H1 (cell line): ENCODE measurements at regions not wholly inside any gene's neighbourhood (a gene's known extent, or its start where the extent isn't known, plus 50 kb on each side); places are given as distances from the start of the nearest gene placed in this dataset.

Source experiments
- BACH1 ChIP-seq: IDR thresholded peaks from 2 replicates; pipeline ENCODE4 v1.6.1; 2012; ENCODE audit warnings: low read length, improper control_type of control experiment
- EZH2 ChIP-seq: fragments of 200-600 bp; sonication (generic); IDR thresholded peaks from 2 replicates; pipeline ENCODE4 v1.7.1; 2012; ENCODE audit warnings: low read depth, mild to moderate bottlenecking, moderate library complexity, low read length, inconsistent platforms; ENCODE audit not compliant: severe bottlenecking
- SAP30 ChIP-seq: fragments of 300-600 bp; sonication (generic); IDR thresholded peaks from 2 replicates; pipeline ENCODE4 v1.7.1; 2012; ENCODE audit warnings: low read length, moderate library complexity, mild to moderate bottlenecking, inconsistent platforms; ENCODE audit not compliant: insufficient read depth, insufficient replicate concordance

- TF ChIP-seq SAP30 (no peak), BACH1 (no peak), EZH2 (no peak)
These were observed 1430.1 kb upstream of the SPRY2 start (continued) for GRCh38 chr13:81770868-81771505.
